Germinal center (tissue), 1 donor: ENCODE measurements at regions not wholly inside any gene's neighbourhood (a gene's known extent, or its start where the extent isn't known, plus 50 kb on each side); places are given as distances from the start of the nearest gene placed in this dataset.
"Not testable (repeated sequence)": the region's sequence is repeated elsewhere in the genome, so short reads cannot be mapped to it uniquely, and the experiment has no call there.

Source experiments
- DNase-seq: peaks from one replicate; pipeline ENCODE4 v3.0.0; 2012; ENCODE audit warnings: mixed read lengths, low spot score

- not testable (repeated sequence) for DNase-seq
These were observed 50.6 kb upstream of the MYL10 start for GRCh38 chr7:101679653-101680173.

DNA sequence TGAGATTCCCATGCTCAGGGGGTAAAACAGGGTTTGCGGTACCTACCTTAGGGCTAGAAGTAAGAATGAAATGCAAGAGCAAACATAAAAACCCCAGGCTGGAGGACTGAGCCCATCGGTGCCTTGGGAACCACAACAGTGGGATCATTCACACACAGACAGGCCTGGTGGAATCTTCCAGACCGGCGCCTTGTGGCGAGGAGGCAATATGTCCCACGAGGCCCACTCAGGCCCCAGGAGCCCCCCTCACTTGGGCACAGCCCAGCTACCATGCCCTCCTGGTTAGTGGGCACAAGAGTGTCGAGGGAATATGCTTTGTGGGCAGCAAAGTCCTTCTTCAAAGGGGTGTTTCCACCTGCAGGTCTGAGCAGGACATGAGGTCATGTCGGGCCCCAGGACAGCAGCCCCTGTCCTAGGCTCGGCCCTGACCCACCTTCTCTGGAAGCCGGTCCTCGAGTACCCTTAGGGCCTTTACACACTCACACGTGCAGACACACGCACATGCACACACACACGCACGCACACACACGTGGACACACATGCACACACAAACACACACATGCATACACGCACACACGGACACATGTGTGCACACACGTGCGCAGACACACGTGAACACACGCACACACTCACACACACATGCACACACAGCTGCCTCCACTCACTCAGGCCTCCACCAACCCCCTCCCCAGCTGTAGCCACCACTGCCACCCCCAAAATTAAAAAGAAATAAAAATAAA is 51.5 kb upstream of the MYL10 start:
- DNase-seq: no peak

GRCh38 chr7:101681170-101682007 is 52.3 kb upstream of the MYL10 start:
- no peak for DNase-seq

DNA sequence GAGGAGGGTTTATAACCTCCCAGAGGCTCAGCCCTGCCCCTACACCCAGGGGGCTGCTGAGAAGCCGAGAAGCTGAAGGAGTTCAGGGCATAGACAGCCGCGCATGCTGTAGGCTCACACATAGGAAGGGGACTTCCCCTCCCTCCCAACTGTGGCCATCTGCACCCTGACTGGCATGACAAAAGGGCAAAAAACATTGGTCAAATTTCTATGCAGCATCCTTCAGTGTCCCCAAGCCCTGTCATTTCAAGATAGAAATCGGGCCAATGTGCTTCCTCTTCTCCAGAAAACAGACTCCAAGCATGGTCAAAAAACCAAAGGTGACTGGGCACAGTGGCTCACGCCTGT is 55.9 kb upstream of the MYL10 start:
- no peak for DNase-seq

DNA sequence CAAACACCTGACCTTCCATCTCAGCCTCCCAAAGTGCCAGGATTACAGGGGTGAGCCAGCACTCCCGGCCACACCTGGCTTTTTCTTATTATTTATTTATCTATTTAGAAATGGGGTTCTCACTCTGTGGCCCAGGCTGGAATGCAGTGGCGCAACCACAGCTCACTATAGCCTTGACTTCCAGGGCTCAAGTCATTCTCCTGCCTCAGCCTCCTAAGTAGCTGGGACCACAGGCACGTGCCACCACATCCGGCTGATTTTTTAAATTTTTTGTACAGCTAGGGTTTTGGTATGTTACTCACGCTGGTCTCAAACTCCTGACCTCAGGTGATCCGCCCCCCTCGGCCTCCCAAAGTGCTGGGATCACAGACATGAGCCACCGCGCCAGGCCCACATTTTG is 56.9 kb upstream of the MYL10 start:
- no peak for DNase-seq

GRCh38 chr7:101687081-101687480 is 58.0 kb upstream of the MYL10 start:
- DNase-seq: no peak

DNA sequence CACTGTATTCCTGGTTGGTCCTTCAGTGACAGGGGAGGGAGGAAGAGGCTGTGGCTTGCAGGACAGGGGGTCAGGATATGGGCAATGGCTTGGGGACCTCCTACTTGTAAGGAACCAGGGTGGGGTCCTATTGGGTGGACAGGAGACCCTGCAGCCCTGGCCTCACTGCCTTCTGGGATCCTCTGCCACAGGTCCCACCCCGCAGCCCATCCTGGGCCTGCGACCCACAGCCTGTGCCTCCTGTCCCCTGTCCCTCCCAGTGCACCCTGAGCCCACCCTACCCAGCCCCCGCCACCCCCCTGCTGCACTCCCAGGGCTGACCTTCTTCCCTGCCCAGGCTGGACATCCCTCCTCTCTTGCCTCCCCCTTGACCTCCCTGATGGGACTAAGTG is 58.7 kb upstream of the MYL10 start:
- no peak for DNase-seq

GRCh38 chr7:101688183-101688831 is 59.2 kb upstream of the MYL10 start:
- peak; percentile 88 for DNase-seq

GRCh38 chr7:101688995-101689907 is 60.2 kb upstream of the MYL10 start:
- no peak for DNase-seq

DNA sequence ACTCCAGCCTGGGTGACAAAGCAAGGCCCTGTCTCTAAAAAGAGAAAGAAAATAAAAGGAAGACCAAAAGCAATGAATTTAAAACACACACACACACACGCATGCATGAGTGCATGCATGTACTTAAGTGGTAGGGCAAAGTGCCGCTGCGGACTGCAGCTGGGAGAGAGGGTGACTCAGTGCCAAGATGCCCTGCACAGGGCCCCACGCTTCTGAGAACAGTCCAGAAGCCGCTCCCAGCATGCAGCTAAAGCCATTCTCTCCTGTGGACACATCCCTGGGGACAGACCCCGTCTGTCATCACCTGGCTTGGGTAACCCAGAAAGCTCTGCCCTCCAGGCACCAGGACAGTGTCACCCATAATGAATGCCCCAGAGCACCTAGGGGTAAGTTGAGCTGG is 61.0 kb upstream of the MYL10 start:
- DNase-seq: no peak

DNA sequence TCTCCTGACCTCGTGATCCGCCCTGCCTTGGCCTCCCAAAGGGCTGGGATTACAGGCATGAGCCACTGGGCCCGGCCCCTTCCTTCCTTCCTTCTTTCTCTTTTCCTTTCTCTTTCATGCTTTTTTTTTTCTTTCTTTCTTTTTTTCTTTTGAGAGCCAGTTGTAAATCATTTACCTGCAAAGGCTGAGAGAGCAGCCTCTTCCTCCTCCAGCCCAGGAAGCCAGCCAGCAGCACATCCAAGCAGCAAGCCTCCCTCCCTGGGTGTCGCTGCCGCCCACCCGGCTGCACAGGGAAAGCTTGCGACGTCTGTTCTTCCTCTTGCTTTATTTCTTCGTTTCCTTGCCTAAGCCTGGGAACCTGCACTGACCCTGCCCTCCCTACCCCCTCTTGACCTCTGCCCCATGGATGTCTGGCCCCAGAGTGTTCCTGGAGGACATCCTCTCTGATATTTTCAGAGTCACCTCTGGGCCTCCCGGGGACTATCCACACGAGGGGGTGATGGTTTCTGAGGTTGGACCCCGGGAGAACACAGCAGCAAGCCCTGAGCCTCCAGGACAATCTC is 62.8 kb upstream of the MYL10 start:
- no peak for DNase-seq

- no peak for DNase-seq
These were observed 64.5 kb upstream of the MYL10 start for GRCh38 chr7:101693498-101694091.

- no peak for DNase-seq
These were observed 69.9 kb upstream of the MYL10 start for GRCh38 chr7:101698964-101699363.

GRCh38 chr7:101699399-101699798 is 70.3 kb upstream of the MYL10 start:
- DNase-seq: no peak

GRCh38 chr7:101699881-101700823 is 71.1 kb upstream of the MYL10 start:
- no peak for DNase-seq

GRCh38 chr7:101701153-101701794 is 72.2 kb upstream of the MYL10 start:
- DNase-seq: no peak

GRCh38 chr7:101702362-101702850 is 73.3 kb upstream of the MYL10 start:
- no peak for DNase-seq

- DNase-seq: no peak
These were observed 76.2 kb upstream of the MYL10 start for GRCh38 chr7:101705331-101705730.

DNA sequence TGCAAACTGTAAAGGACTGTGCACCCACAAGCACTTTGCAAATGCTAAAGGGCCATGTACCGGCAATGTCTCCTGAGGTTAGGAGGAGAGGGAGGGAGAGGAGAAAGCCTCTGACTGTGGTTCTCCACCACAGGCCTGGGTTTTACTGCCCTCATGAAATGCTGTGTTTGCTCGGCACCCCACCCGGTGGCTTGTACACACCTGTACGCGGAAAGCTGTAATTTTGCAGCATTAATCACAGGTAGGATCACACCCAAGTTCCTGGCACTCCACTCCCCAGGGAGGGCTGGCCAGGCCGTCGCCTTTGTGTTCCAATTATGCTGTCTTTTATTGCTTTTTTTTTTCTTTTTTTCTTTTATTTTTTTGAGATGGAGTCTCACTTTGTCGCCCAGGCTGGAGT is 78.5 kb upstream of the MYL10 start:
- no peak for DNase-seq
